SIG-M5 treated with dmso at 0.1 percent for 504 hours (cell line): ENCODE measurements at regions not wholly inside any gene's neighbourhood (a gene's known extent, or its start where the extent isn't known, plus 50 kb on each side); places are given as distances from the start of the nearest gene placed in this dataset.

Source experiments
- DNase-seq: peaks from one replicate; lab custom pipeline; 2025; ENCODE audit not compliant: unreplicated experiment; lab: John Stamatoyannopoulos, UW

DNA sequence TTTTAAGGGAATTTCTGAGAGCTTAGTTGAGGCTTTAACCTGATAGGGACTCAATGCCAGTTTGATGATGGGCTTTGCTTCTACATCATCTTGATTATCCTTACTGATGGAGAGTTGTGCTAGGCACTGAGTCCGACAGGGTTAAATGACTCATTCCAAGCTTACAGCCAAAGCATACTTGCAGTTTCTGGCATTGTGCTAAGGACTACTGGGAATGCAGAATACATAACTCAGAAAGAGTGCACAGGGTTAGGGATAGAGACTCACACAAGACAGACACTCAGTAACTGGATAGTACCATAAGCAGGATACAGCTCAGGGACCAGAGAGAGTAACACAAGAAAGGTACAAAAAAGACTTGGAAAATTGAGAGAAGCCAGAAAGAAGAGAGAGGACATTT, 94.1 kb upstream of the SLC14A2 start:
- no peak for DNase-seq

DNA sequence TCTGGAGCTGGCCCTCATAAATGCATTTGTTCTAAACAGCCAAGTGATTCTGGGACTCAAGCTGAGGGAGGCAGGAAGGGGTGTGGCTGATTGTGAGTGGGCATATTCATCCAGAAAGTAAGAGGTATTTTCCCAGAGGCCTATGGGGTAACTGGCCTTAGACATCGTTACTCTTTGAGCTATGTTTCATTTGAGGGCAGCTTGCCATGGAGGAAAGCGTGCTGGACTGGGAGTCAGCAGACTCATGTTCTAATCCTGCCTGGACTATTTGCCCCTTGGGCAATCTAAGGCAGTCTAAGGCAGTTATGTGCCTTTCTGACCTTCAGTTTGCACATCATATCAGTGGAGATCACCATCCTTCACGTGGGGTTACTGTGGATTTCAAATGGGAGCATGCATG, 93.5 kb upstream of the SLC14A2 start:
- no peak for DNase-seq

DNA sequence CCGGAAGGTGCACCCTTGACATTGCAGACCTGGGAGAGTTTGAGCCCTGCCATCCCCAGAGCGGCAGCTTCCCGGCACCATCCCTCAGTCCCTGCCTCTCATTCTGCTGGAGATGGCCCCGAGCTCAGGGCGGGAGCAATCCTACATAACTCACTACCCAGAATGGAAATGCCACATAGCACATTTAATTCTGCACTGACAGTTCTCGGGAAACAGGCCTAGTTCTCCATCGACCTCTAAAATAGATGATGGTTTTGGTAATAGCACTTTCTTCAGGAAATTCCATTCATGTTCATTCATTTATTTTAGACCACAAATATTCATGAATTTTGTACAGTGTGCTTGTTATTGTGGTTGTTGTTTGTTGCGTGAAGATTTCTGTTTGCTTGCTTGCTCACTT, 92.9 kb upstream of the SLC14A2 start:
- DNase-seq: no peak

- DNase-seq: no peak
Measured at GRCh38 chr18:45525301-45525700, 90.0 kb upstream of the SLC14A2 start.

DNA sequence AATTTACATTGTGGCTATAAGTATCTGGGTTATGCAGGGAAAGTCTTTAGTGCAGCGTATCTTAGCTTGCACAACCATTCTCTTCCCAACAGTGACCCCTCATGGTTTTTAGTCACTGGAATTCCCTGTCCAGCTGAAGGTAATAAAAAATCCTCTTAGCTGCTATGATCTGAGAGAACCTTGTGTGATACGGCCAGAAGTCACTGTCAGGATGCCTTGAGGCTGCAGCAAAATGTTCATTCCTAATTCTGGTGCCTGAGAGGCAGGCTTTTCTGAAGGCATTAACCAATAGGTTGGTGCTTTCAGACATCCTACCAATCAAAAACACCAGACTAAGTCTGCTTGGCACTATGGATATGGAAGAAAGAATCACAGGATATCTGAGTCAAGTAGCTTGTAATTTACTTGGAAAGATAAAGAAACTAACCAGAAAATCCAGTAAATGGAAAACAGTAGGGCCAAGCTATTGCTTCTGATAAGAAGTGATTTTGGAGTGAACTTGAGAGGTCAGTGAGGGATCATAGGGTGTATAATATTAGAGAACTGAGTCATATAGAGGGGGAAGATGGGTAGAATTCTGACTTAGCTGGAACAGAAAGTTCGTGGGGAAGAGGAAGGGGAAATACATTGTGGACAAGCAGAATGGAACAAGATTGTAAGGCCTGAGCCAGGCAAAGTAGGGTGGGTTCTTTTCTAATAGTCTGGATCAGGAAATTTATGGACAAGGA, 89.0 kb upstream of the SLC14A2 start:
- DNase-seq: no peak

DNA sequence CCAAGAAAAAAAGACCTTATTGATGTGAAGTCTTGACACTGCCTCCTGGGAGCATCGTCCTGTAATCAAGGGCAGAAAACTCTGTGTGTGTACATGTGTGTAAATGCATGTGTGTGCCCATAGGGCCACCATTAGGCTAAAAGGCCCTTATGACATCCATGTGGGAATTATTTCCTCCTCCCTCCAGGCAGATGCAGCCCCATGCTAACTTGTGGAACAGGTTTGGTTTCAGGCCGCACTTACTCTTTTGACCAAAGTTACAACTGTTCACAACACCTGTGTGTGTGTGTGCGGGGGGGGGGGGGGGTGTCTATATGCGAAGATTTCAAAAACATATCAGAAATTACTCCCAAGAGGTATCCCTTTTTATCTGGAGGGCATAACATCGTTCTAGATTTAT, 87.4 kb upstream of the SLC14A2 start:
- no peak for DNase-seq

DNA sequence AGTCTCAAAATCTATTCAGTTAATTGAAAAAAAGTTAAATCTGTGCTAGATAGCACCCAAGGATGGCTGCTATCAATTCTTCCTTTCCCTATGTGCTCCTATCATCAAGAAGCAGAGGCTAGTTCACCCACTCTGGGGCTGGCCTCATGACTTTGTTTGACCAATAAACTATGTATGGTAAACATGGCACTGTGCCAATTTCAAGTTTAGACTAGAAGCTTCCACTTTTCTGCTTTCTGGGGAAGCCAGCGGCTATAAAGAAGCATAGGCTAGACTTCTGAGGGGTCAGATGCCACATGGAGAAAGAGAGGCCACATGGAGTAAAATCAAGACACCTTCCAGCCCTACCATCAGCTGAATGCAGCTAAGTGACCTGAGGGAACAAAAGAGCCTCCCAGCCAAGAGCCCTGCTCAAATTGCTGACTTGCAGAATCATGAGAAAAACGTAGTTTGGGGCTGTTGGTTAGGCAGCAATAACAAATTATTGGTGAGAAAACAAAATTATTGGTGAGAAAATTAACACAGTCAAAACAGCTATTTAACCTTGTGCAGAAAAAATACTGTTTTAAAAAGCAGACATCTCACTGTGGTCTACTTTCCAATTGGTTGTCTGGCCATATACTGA, 86.5 kb upstream of the SLC14A2 start:
- DNase-seq: no peak

DNA sequence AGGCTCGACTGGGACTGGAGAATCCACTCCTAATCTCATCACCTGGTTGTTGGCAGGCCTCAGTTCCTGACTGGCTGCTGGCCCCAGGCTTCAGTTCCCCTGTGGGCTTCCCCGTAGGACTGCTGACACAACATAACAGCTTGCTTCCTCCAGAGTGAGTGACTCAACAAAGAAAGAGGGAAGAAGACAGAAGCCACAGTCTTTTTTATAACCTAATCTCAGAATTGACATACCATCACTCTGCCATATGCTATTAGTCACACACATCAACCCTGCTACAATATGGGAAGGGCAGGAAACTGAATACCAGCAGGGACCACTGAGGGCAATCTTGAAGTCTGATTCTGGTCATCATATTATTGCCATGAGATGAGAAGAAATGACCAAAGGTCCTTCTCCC, 76.8 kb upstream of the SLC14A2 start:
- DNase-seq: no peak

DNA sequence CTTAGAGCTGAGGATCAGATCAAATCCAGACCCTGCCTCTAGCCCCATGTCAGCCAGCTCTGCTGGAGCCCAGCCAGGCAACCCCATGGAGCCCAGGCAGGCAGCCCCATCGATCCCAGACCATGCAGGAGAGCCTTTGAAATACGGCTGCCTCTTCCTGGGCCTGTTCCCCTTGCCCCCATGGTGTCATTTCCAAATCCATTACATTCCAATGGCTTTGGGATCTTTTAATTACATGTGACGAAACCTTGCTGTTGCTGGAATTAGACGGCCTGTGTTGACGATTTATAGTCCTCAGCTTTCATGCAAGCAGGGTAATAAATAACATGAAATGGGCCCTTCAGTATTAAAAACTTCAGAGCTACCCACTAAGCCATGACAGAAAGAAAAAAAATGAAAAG, 75.8 kb upstream of the SLC14A2 start:
- no peak for DNase-seq

- no peak for DNase-seq
Measured at GRCh38 chr18:45540125-45540524, 75.2 kb upstream of the SLC14A2 start.

GRCh38 chr18:45541421-45541820, 73.9 kb upstream of the SLC14A2 start:
- DNase-seq: no peak

GRCh38 chr18:45542043-45542442, 73.2 kb upstream of the SLC14A2 start:
- no peak for DNase-seq

DNA sequence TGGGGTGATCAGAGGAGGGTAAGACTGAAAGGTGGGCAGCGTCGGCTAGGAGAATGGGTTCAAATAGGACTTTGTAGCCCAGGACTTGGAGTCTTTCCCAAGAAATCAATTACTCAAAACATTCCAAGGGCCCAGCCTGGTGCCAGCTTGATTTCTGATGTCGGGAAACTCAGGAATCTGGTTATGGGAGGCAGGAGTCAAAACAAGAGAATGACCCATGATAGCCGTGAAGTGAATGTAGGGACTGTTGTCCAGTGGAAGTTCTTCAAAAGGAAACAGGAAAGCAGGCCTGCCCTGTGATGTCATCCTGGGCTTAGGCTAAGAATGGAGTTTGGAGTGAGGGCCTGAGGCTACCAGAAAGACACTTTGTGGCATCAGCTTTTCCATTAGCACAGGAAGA, 67.4 kb upstream of the SLC14A2 start:
- DNase-seq: no peak

- DNase-seq: no peak
Measured at GRCh38 chr18:45548614-45549013, 66.7 kb upstream of the SLC14A2 start.

DNA sequence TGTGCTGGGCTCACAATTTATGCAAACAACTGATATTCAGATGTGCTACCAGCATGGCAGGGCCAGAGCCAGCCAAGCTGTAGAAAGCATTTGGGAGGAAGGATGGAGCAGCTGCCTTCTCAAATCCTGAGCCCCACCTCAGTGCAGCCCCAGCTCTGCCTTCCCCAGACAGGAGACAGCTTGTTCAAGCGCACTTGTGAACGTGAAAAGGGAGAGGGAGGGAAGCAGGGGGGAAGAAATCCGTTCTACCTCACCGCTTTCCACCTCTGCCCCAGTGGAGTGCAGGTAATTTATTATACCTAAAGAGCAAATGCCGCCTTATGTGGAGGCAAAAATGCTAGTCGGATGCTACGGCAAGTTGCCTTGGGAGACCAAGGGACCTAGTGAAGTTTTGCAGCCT, 66.0 kb upstream of the SLC14A2 start:
- no peak for DNase-seq

GRCh38 chr18:45551142-45551815, 64.0 kb upstream of the SLC14A2 start:
- DNase-seq: peak; percentile 79

DNA sequence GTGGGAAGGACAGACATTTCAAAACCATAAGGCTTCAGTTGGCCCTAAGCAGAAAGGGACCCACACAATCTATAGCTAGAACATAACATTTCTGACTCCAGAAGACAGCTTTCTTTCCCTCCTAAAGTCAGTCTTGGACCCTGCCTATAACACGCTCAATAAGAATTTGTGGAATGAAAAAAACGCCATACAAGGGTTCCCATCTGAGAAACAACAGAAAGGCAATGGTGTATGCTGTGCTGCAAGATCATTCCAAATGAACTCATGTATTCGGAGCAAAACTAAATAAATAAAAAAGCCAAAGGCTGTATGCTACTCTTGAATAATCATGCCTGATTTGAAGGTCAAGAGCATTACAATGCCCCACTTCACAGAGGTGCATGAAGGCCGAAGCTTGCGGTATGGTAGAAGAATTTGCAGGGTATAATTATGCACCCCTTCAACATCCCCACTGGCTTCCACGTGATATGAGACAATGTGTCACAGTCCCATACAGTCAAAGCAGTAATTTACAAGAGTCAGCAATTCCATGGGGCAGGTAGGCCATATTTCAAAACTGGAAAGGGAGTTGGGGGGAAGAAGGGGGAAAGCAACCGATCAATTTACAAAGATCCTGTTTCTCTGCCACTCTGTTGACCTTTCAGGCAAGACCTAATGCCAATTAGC, 61.4 kb upstream of the SLC14A2 start:
- DNase-seq: no peak

DNA sequence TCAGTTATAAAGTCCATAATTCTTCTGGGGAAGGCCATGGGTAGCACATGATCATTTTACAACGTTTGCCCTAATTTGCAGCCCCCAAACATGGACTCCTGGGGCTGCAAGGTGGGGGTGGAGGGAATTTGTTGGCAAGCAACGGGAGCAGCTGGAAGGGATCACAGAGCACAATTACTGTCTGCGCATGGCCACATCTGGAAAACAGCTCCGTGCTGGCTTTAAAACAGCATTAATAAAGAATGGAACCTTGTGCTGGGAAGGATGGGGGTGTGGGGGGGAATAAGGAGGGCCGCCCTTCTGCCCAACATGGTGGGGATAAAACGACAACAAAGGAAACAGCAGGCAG, 60.9 kb upstream of the SLC14A2 start:
- DNase-seq: no peak

- DNase-seq: no peak
Measured at GRCh38 chr18:45556222-45556621, 59.1 kb upstream of the SLC14A2 start.

DNA sequence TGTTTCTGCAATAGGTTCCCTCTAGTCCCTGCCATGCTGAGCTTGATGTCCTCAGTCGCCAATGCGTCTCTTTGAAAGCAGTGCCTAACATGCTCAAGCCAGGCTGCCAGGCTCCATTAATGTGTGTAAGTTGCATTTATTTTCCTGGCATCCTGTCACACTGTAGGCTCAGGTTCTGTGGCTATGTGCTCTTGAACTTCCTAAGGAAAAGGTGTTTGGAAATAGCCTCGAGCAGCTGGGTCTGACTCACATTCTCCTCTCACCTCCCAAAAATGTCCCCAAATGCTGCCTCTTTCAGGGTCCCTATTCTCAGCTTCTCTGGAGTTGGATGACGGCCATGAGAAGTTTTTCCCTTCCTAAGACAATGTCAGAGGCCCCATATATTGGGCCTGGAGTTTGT, 58.0 kb upstream of the SLC14A2 start:
- no peak for DNase-seq

GRCh38 chr18:45557779-45558178, 57.5 kb upstream of the SLC14A2 start:
- no peak for DNase-seq

DNA sequence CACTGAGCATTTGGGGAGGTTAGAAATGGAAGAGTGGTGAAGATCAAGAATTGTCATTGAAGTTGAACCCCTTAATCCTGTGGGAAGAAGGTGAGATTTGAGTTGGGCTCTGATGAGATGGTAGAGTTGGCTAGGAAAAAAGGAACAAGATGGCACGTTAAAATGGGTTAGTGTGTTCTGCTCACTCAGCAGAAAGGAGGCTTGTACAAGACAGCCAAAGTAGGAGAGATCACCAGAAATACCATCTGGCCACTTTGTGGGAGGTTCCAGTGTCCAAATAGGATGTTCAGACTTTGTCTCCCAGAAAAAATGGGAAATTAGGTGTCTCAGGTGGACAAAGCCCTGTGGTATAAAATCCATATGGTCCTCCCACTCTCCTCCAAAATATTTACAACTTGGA, 56.0 kb upstream of the SLC14A2 start:
- no peak for DNase-seq
